ENCODE measurements at regions not wholly inside any gene's neighbourhood (a gene's known extent, or its start where the extent isn't known, plus 50 kb on each side); places are given as distances from the start of the nearest gene placed in this dataset.

GRCh38 chr6:121520337-121521163, 85.1 kb downstream of the GJA1 start:
- Histone ChIP-seq H3K27ac (ENCODE audit: low read depth in 1 of 2, low read length in 2 of 2) (no peak overlapping the region), H3K4me1 (ENCODE audit: control insufficient read depth in 4 of 4, insufficient read depth in 4 of 4, low read length in 3 of 4) (no peaks in the 10 kb centered on the region), H3K4me3 (ENCODE audit: low read depth in 1 of 3, low read length in 3 of 3) (no peak overlapping the region), H3K36me3 (ENCODE audit: control insufficient read depth in 4 of 4, insufficient read depth in 3 of 4, low read depth in 1 of 4, low read length in 3 of 4) (no peaks in the 10 kb centered on the region), H3K9me3 (ENCODE audit: control insufficient read depth in 4 of 4, low read length in 3 of 4) (no peaks in the 10 kb centered on the region), H3K9ac (ENCODE audit: low read depth in 1 of 2, low read length in 2 of 2) (no peak overlapping the region), H3K27me3 (ENCODE audit: control insufficient read depth in 4 of 4, insufficient read depth in 4 of 4, low read length in 3 of 4) (no peaks in the 10 kb centered on the region)
- 76% methylated on average over 7 of the region's 7 CpGs for WGBS
- no peak for TF ChIP-seq YY1 (IDR thresholded peaks at IDR 0.05)
- TF ChIP-seq REST (IDR thresholded peaks at IDR 0.05): no peak
- no peak for TF ChIP-seq RXRA (IDR thresholded peaks at IDR 0.05)
- no peak for TF ChIP-seq GABPA (IDR thresholded peaks at IDR 0.05 in 1 of 2, conservative IDR thresholded peaks at IDR 0.05 in 1 of 2)
- TF ChIP-seq MAX (IDR thresholded peaks at IDR 0.05): no peak
- TF ChIP-seq HNF4G (IDR thresholded peaks at IDR 0.05): no peak
- no peak for TF ChIP-seq EGR1 (IDR thresholded peaks at IDR 0.05; ENCODE audit: low read depth in 2 of 2)
- TF ChIP-seq FOXA2 (IDR thresholded peaks at IDR 0.05): no peak
- TF ChIP-seq NR2F2 (IDR thresholded peaks at IDR 0.05): no peak
- no peak for TF ChIP-seq SP1 (IDR thresholded peaks at IDR 0.05)
- TF ChIP-seq ZBTB33 (IDR thresholded peaks at IDR 0.05): no peak
- TF ChIP-seq CTCF (IDR thresholded peaks at IDR 0.05; ENCODE audit: low read depth, low read length, missing input control): no peak
- TF ChIP-seq HNF4A (conservative IDR thresholded peaks at IDR 0.05): no peak
- no peak for DNase-seq (ENCODE audit: low spot score)

GRCh38 chr6:121521164-121521555, 85.7 kb downstream of the GJA1 start:
- H3K27me3 ChIP-seq (ENCODE audit: control insufficient read depth in 4 of 4, insufficient read depth in 4 of 4, low read length in 3 of 4): no peaks in the 10 kb centered on the region
- no peaks in the 10 kb centered on the region for H3K9me3 ChIP-seq (ENCODE audit: control insufficient read depth in 4 of 4, low read length in 3 of 4)
- H3K4me1 ChIP-seq (ENCODE audit: control insufficient read depth in 4 of 4, insufficient read depth in 4 of 4, low read length in 3 of 4): no peaks in the 10 kb centered on the region
- WGBS: 83% methylated on average over 2 of the region's 2 CpGs
- no peak for DNase-seq (ENCODE audit: low spot score)
- H3K9ac ChIP-seq (ENCODE audit: low read depth in 1 of 2, low read length in 2 of 2): no peak overlapping the region
- no peaks in the 10 kb centered on the region for H3K36me3 ChIP-seq (ENCODE audit: control insufficient read depth in 4 of 4, insufficient read depth in 3 of 4, low read depth in 1 of 4, low read length in 3 of 4)
- H3K27ac ChIP-seq (ENCODE audit: low read depth in 1 of 2, low read length in 2 of 2): no peak overlapping the region
- no peak overlapping the region for H3K4me3 ChIP-seq (ENCODE audit: low read depth in 1 of 3, low read length in 3 of 3)
- TF ChIP-seq MAX (IDR thresholded peaks at IDR 0.05) (no peak), REST (IDR thresholded peaks at IDR 0.05) (no peak), JUND (IDR thresholded peaks at IDR 0.05) (no peak), ATF3 (IDR thresholded peaks at IDR 0.05) (no peak), RAD21 (IDR thresholded peaks at IDR 0.05) (no peak), HNF4A (conservative IDR thresholded peaks at IDR 0.05) (no peak), NR2F2 (IDR thresholded peaks at IDR 0.05) (no peak), CTCF (IDR thresholded peaks at IDR 0.05; ENCODE audit: low read depth, low read length, missing input control) (no peak), YY1 (IDR thresholded peaks at IDR 0.05) (no peak), GABPA (IDR thresholded peaks at IDR 0.05 in 1 of 2, conservative IDR thresholded peaks at IDR 0.05 in 1 of 2) (no peak)

All from liver (tissue), 8 donors.